Mucosa of descending colon (tissue), 3 donors: ENCODE measurements at regions not wholly inside any gene's neighbourhood (a gene's known extent, or its start where the extent isn't known, plus 50 kb on each side); places are given as distances from the start of the nearest gene placed in this dataset.

Source experiments
- ATAC-seq: fragments of 200-7000 bp; cut with Tn5 transposase; one replicate; pipeline ENCODE4 v1.9.1; 2020; ENCODE audit warnings: mild to moderate bottlenecking, moderate library complexity
- DNase-seq, 3 donors: peaks; one replicate each; pipeline ENCODE4 v3.0.0-alpha.2; 2020
- H3K36me3 ChIP-seq: fragments of 200-600 bp; one replicate; pipeline ENCODE4 v1.8.0; 2021; ENCODE audit warnings: low read depth, mild to moderate bottlenecking
- H3K4me1 ChIP-seq: fragments of 200-600 bp; one replicate; pipeline ENCODE4 v1.8.0; 2021; ENCODE audit warnings: low read depth, mild to moderate bottlenecking
- H3K4me3 ChIP-seq: fragments of 200-600 bp; one replicate; pipeline ENCODE4 v1.8.0; 2021; ENCODE audit warnings: mild to moderate bottlenecking
- H3K9me3 ChIP-seq: fragments of 200-600 bp; one replicate; pipeline ENCODE4 v1.8.0; 2021; ENCODE audit warnings: mild to moderate bottlenecking
- CTCF ChIP-seq: fragments of 200-600 bp; IDR thresholded peaks from one replicate; pipeline ENCODE4 v1.8.0; 2022; ENCODE audit warnings: antibody characterized with exemption, mild to moderate bottlenecking
- intact Hi-C, 2 donors: fragments of 100-400 bp; cut with DNase I in 1 of 2; cut with micrococcal nuclease in 1 of 2; formaldehyde crosslinking; loops; one replicate each; pipeline versions ENCODE4 v1.11.0 to v1.11.1; 2022; cut with DNase I, micrococcal nuclease
- donor health status: DM: no; HTN: no; CAD: no; lungs with moderate emphysema.
- donor health status: DM: no; HTN: no; CAD: no.
- donor health status: DM: no; HTN: yes; CAD: no.

GRCh38 chr10:78541481-78542140, 507.9 kb downstream of the RPS24 start:
- H3K9me3 ChIP-seq: no peaks in the 10 kb centered on the region
- peaks cover 14% of the 10 kb centered on the region for H3K4me1 ChIP-seq
- DNase-seq: peak in 2 of 3 donors; percentile 44 to 47
- intact Hi-C loops: no loop called here
- no peak overlapping the region for H3K4me3 ChIP-seq
- ATAC-seq: peak; percentile 83
- H3K36me3 ChIP-seq: no peaks in the 10 kb centered on the region
- TF ChIP-seq CTCF: no peak

- no peaks in the 10 kb centered on the region for H3K36me3 ChIP-seq
- DNase-seq (peak in 1 of 3 donors; percentile 20), ATAC-seq (peak; percentile 51)
- H3K9me3 ChIP-seq: no peaks in the 10 kb centered on the region
- H3K4me1 ChIP-seq: peaks cover 13% of the 10 kb centered on the region
- intact Hi-C loops: no loop called here
- TF ChIP-seq CTCF: no peak
- no peak overlapping the region for H3K4me3 ChIP-seq
Observed at GRCh38 chr10:78542141-78542489, 508.5 kb downstream of the RPS24 start.

GRCh38 chr10:78542521-78542920, 508.9 kb downstream of the RPS24 start:
- ATAC-seq: no peak
- H3K4me1 ChIP-seq: peaks cover 13% of the 10 kb centered on the region

DNA sequence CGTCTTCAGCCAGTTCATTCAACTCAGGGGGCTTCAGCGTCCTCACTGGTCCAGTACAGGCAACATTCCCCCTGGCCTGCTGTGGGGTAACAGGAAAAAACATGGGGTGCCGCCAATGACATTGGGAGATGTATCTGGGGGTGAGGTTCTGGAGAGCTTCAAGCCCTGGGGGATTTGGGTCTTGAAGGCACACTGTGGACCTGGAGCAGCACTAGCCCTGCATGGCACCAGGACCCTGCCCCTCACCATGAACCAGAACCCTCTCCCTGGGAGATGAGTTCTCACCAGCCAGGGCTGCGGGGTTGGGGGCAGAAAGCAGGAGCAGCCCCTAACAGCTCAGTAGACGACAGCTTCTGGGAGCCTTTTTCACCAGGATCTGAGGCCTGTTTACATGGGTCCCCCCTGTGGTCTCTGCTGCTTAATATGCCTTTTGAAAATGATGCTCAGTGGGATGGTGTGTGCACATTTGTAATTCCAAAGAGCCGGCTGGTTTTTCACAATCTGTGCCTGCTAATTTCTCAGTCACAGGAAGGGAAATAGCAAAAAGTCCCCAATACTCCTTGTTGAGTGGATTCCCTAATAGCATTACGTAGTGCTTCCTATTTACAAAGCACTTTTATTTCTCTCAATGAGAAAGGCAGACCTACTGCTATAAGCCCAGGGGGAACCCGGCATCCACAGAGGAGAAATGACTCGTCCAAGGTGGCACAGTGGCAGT, 509.5 kb downstream of the RPS24 start:
- ATAC-seq (no peak), DNase-seq (no peak)
- Histone ChIP-seq H3K36me3 (no peaks in the 10 kb centered on the region), H3K9me3 (no peaks in the 10 kb centered on the region), H3K4me1 (peaks cover 13% of the 10 kb centered on the region), H3K4me3 (no peak overlapping the region)
- TF ChIP-seq CTCF: no peak
- intact Hi-C loops: no loop called here

More at GRCh38 chr10:78542521-78542920, 508.9 kb downstream of the RPS24 start:
- H3K4me3 ChIP-seq: no peak overlapping the region
- H3K36me3 ChIP-seq: no peaks in the 10 kb centered on the region
- intact Hi-C loops: no loop called here
- no peak for DNase-seq
- TF ChIP-seq CTCF: no peak
- no peaks in the 10 kb centered on the region for H3K9me3 ChIP-seq

GRCh38 chr10:78543749-78544362, 510.2 kb downstream of the RPS24 start:
- H3K9me3 ChIP-seq: no peaks in the 10 kb centered on the region
- no peak for TF ChIP-seq CTCF
- intact Hi-C loops: no loop called here
- H3K4me1 ChIP-seq: peaks cover 13% of the 10 kb centered on the region
- ATAC-seq: peak; percentile 15
- H3K36me3 ChIP-seq: no peaks in the 10 kb centered on the region
- DNase-seq: peak in 2 of 3 donors; percentile 50 to 53
- no peak overlapping the region for H3K4me3 ChIP-seq
